ENCODE measurements at regions not wholly inside any gene's neighbourhood (a gene's known extent, or its start where the extent isn't known, plus 50 kb on each side); places are given as distances from the start of the nearest gene placed in this dataset.

- no peak for TF ChIP-seq CTCF (IDR thresholded peaks at IDR 0.05)
- TF ChIP-seq EZH2 (IDR thresholded peaks at IDR 0.05; ENCODE audit: borderline replicate concordance, insufficient read depth, low read depth, low read length, poor library complexity, severe bottlenecking): no peak
Measured at GRCh38 chr20:12030470-12030869, 112.8 kb downstream of the BTBD3 start.

All from B cell (primary cell).